HepG2 (cell line): ENCODE measurements at regions not wholly inside any gene's neighbourhood (a gene's known extent, or its start where the extent isn't known, plus 50 kb on each side); places are given as distances from the start of the nearest gene placed in this dataset.

Experiments used
- ATAC-seq: fragments of 200-7000 bp; cut with Tn5 transposase; 3 replicates; pipeline ENCODE4 v1.9.1; 2020; ENCODE audit warnings: mild to moderate bottlenecking, moderate library complexity
- BruUV-seq: library from RNA; stranded (reverse); fragments of 400-500 nt; replicated peaks from 2 replicates; lab custom pipeline; 2021; lab: Mats Ljungman, UMichigan
- CTCF ChIA-PET: fragments of 300-600 bp; formaldehyde crosslinking; extraction: SDS; loops from one replicate; lab custom pipeline; 2021; ENCODE audit warnings: low total read pairs, inconsistent platforms, low intra/inter-chr PET ratio; lab: Yijun Ruan, JAX
- POLR2A ChIA-PET: fragments of 350-600 bp; sonication (Branson Sonifier 250); formaldehyde crosslinking; loops from one replicate; lab custom pipeline; 2020; ENCODE audit warnings: antibody characterized with exemption, inconsistent platforms; lab: Yijun Ruan, JAX
- DNase-seq: peaks from one replicate; pipeline ENCODE4 v3.0.0-alpha.2; 2015; ENCODE audit warnings: low spot score
- FAIRE-seq: peaks from 3 replicates; lab custom pipeline; 2011; peaks lifted over from hg19 to GRCh38; lab: Jason Lieb, UNC
- H2AFZ ChIP-seq: one replicate; pipeline ENCODE4 v1.6.1; 2011; ENCODE audit warnings: low read length, inconsistent platforms
- H3K27ac ChIP-seq: fragments of 300-600 bp; 3 replicates; pipeline ENCODE4 v1.8.0; 2011; ENCODE audit warnings: mixed run types, mild to moderate bottlenecking, mixed read lengths, low read length, inconsistent platforms; ENCODE audit not compliant: insufficient read depth; ENCODE audit errors: extremely low read length
- H3K27me3 ChIP-seq, 2 experiments: fragments of 200-600 bp in 1 of 2; 2 replicates in 1 of 2; 3 replicates in 1 of 2; pipeline versions ENCODE4 v1.6.0 to v1.8.0; 2011; ENCODE audit warnings: low read length in 2 of 2, mild to moderate bottlenecking in 2 of 2, moderate library complexity in 2 of 2, inconsistent platforms in 1 of 2; ENCODE audit not compliant: insufficient read depth in 2 of 2, control insufficient read depth in 1 of 2
- H3K36me3 ChIP-seq, 2 experiments: fragments of 200-600 bp in 1 of 2; replicated peaks in 1 of 2; 2 replicates in 1 of 2; 3 replicates in 1 of 2; pipeline versions ENCODE4 v1.5.1 to v1.8.0; 2011; ENCODE audit warnings: low read length in 2 of 2, inconsistent platforms in 1 of 2; ENCODE audit not compliant: insufficient read depth in 2 of 2, control insufficient read depth in 1 of 2
- H3K4me1 ChIP-seq: 2 replicates; pipeline ENCODE4 v1.5.1; 2012; ENCODE audit warnings: low read length, inconsistent platforms; ENCODE audit not compliant: insufficient read depth
- H3K4me2 ChIP-seq: 2 replicates; pipeline ENCODE4 v1.6.0; 2011; ENCODE audit warnings: low read depth, low read length, inconsistent platforms
- H3K4me3 ChIP-seq, 3 experiments: fragments of 200-600 bp in 1 of 3; sonication (generic), shearing (Covaris generic) in 1 of 3; replicated peaks in 1 of 3; 2 replicates each; pipeline ENCODE4 v1.5.1; 2011 to 2016; ENCODE audit warnings: low read length in 3 of 3, inconsistent platforms in 2 of 3, low read depth in 2 of 3, mild to moderate bottlenecking in 2 of 3, control low read depth in 1 of 3, mixed read lengths in 1 of 3; ENCODE audit not compliant: insufficient read depth in 1 of 3
- H3K79me2 ChIP-seq: one replicate; pipeline ENCODE4 v1.6.1; 2011; ENCODE audit warnings: low read length, inconsistent platforms; ENCODE audit not compliant: insufficient read depth
- H3K9ac ChIP-seq: 2 replicates; pipeline ENCODE4 v1.6.0; 2011; ENCODE audit warnings: mild to moderate bottlenecking, low read depth, low read length, inconsistent platforms; ENCODE audit not compliant: insufficient read depth
- H3K9me3 ChIP-seq: 2 replicates; pipeline ENCODE4 v1.5.1; 2012; ENCODE audit warnings: mild to moderate bottlenecking, low read length
- H4K20me1 ChIP-seq: 2 replicates; pipeline ENCODE4 v1.6.0; 2011; ENCODE audit warnings: inconsistent platforms, mild to moderate bottlenecking, low read length, moderate library complexity; ENCODE audit not compliant: insufficient read depth
- AGO1 ChIP-seq: fragments of 200-400 bp; formaldehyde crosslinking; IDR thresholded peaks from 2 replicates; pipeline ENCODE4 v1.6.1; 2017; ENCODE audit warnings: mild to moderate bottlenecking, low read depth, low read length, moderate library complexity; ENCODE audit not compliant: poor library complexity, severe bottlenecking
- ARNTL ChIP-seq: sonication (generic); formaldehyde crosslinking; IDR thresholded peaks from 2 replicates; pipeline ENCODE4 v1.4.0; 2020; ENCODE audit warnings: mild to moderate bottlenecking, missing genetic modification reagents
- ATF3 ChIP-seq: sonication (generic); formaldehyde crosslinking; IDR thresholded peaks from 2 replicates; pipeline ENCODE4 v1.4.0; 2020; ENCODE audit warnings: missing genetic modification reagents
- GATA4 ChIP-seq: sonication (generic); IDR thresholded peaks from 2 replicates; pipeline ENCODE4 v1.6.1; 2016; ENCODE audit warnings: antibody characterized with exemption, low read depth, borderline replicate concordance
- KAT7 ChIP-seq: IDR thresholded peaks from 2 replicates; pipeline ENCODE4 v1.6.1; 2018; ENCODE audit warnings: borderline replicate concordance, missing compliant biosample characterization
- KAT8 ChIP-seq: IDR thresholded peaks from 2 replicates; pipeline ENCODE4 v1.6.1; 2016; ENCODE audit warnings: missing genetic modification reagents, missing compliant biosample characterization
- KDM5A ChIP-seq: fragments of 200-600 bp; sonication (generic); IDR thresholded peaks from 2 replicates; pipeline ENCODE4 v1.7.0; 2018; ENCODE audit warnings: antibody characterized with exemption, mild to moderate bottlenecking, low read length, borderline replicate concordance
- MTF2 ChIP-seq: sonication (generic); formaldehyde crosslinking; IDR thresholded peaks from 2 replicates; pipeline ENCODE4 v1.5.0; 2020; ENCODE audit warnings: missing genetic modification reagents, borderline replicate concordance
- MYNN ChIP-seq: sonication (generic); formaldehyde crosslinking; IDR thresholded peaks from 2 replicates; pipeline ENCODE4 v1.4.0; 2020; ENCODE audit warnings: mild to moderate bottlenecking, low read depth, missing genetic modification reagents
- YEATS4 ChIP-seq: sonication (generic); formaldehyde crosslinking; IDR thresholded peaks from 2 replicates; pipeline ENCODE4 v1.4.0; 2020; ENCODE audit warnings: missing genetic modification reagents, borderline replicate concordance
- ZNF225 ChIP-seq: sonication (generic); formaldehyde crosslinking; IDR thresholded peaks from 2 replicates; pipeline ENCODE4 v1.4.0; 2020; ENCODE audit warnings: mild to moderate bottlenecking, missing genetic modification reagents
- ZNF549 ChIP-seq: sonication (generic); formaldehyde crosslinking; IDR thresholded peaks from 2 replicates; pipeline ENCODE4 v1.5.0; 2020; ENCODE audit warnings: missing genetic modification reagents
- ZNF556 ChIP-seq: sonication (generic); formaldehyde crosslinking; IDR thresholded peaks from 2 replicates; pipeline ENCODE4 v1.4.0; 2020; ENCODE audit warnings: mild to moderate bottlenecking, missing genetic modification reagents, borderline replicate concordance
- ZNF577 ChIP-seq: sonication (generic); formaldehyde crosslinking; IDR thresholded peaks from 2 replicates; pipeline ENCODE4 v1.4.0; 2020; ENCODE audit warnings: mild to moderate bottlenecking, low read depth, missing genetic modification reagents, borderline replicate concordance
- ZNF720 ChIP-seq: sonication (generic); formaldehyde crosslinking; IDR thresholded peaks from 2 replicates; pipeline ENCODE4 v1.4.0; 2020; ENCODE audit warnings: missing genetic modification reagents
- ZNF768 ChIP-seq: sonication (generic); formaldehyde crosslinking; IDR thresholded peaks from 2 replicates; pipeline ENCODE4 v1.4.0; 2020; ENCODE audit warnings: missing genetic modification reagents
- ZSCAN12 ChIP-seq: sonication (generic); formaldehyde crosslinking; IDR thresholded peaks from 2 replicates; pipeline ENCODE4 v1.9.0; 2021; ENCODE audit warnings: mild to moderate bottlenecking, missing genetic modification reagents
- whole genome bisulfite sequencing: methylation state at CpG from one replicate; pipeline ENCODE4 v1.1.6; 2017; ENCODE audit warnings: low lambda C conversion rate; 5-methylcytosine and 5-hydroxymethylcytosine counted together
- in situ Hi-C: cut with HindIII; loops from 2 replicates; pipeline ENCODE4 v1.10.0; 2017; ENCODE audit warnings: low pct_unique_long_range_greater_than_20kb; ENCODE audit not compliant: extremely low pct_ligation_motif_present
- intact Hi-C: fragments of 100-400 bp; cut with micrococcal nuclease; formaldehyde crosslinking; loops from one replicate; pipeline ENCODE4 v1.10.0; 2022; ENCODE audit not compliant: unreplicated experiment

- TF ChIP-seq ZNF556 (no peak), YEATS4 (CRISPR knock-in tag) (no peak), ZNF225 (CRISPR knock-in tag) (no peak), MYNN (CRISPR knock-in tag) (no peak), ZSCAN12 (CRISPR knock-in tag) (no peak), ZNF577 (CRISPR knock-in tag) (no peak), ATF3 (no peak), AGO1 (no peak), ARNTL (CRISPR knock-in tag) (no peak), KAT7 (CRISPR knock-in tag) (no peak), KAT8 (CRISPR knock-in tag) (no peak)
These were observed 622.3 kb upstream of the ADGRB3 start (continued) for GRCh38 chr6:68012822-68013221.

- Histone ChIP-seq H3K36me3 (no peaks in the 10 kb centered on the region), H3K9ac (no peak overlapping the region), H3K4me2 (no peak overlapping the region), H3K4me3 (no peak overlapping the region), H2AFZ (no peak overlapping the region), H3K27ac (no peak overlapping the region), H3K4me1 (no peaks in the 10 kb centered on the region), H3K27me3 (no peaks in the 10 kb centered on the region), H3K79me2 (no peaks in the 10 kb centered on the region), H3K9me3 (no peaks in the 10 kb centered on the region), H4K20me1 (no peaks in the 10 kb centered on the region)
- in situ Hi-C loops (no loop called here), intact Hi-C loops (no loop called here)
- no peak for FAIRE-seq
- TF ChIP-seq MTF2 (CRISPR knock-in tag): no peak
- no peak for TF ChIP-seq ZNF768 (CRISPR knock-in tag)
- TF ChIP-seq KDM5A: no peak
- no peak for TF ChIP-seq ZNF720 (CRISPR knock-in tag)
- TF ChIP-seq GATA4: no peak
- no peak for TF ChIP-seq ZNF549
- DNase-seq: no peak
- ChIA-PET CTCF (no interaction called here), POLR2A (no interaction called here)
- ATAC-seq: no peak
- no TSS peak for BruUV-seq
- WGBS: 2% methylated on average over 4 of the region's 4 CpGs
These were observed 624.1 kb upstream of the ADGRB3 start for GRCh38 chr6:68010936-68011335.
